SK-N-SH treated with all-trans-retinoic acid at 6 μM for 48 hours (cell line): ENCODE measurements at regions not wholly inside any gene's neighbourhood (a gene's known extent, or its start where the extent isn't known, plus 50 kb on each side); places are given as distances from the start of the nearest gene placed in this dataset.

Experiments
- ATAC-seq: fragments of 200-7000 bp; cut with Tn5 transposase; 3 replicates; pipeline ENCODE4 v1.9.1; 2020; ENCODE audit warnings: mild to moderate bottlenecking, moderate library complexity
- BACH2 ChIP-seq: fragments of 250-450 bp; sonication (Bioruptor Pico); IDR thresholded peaks from 2 replicates; pipeline ENCODE4 v1.9.0; 2021; ENCODE audit warnings: mild to moderate bottlenecking, borderline replicate concordance
- CSDC2 ChIP-seq: fragments of 250-450 bp; sonication (Bioruptor Pico); IDR thresholded peaks from 2 replicates; pipeline ENCODE4 v1.5.0; 2020; ENCODE audit warnings: mild to moderate bottlenecking, moderate library complexity
- GLIS3 ChIP-seq: fragments of 250-450 bp; sonication (Bioruptor Pico); IDR thresholded peaks from 2 replicates; pipeline ENCODE4 v1.5.0; 2020; ENCODE audit warnings: mild to moderate bottlenecking, moderate library complexity
- OSR1 ChIP-seq: fragments of 250-450 bp; sonication (Bioruptor Pico); IDR thresholded peaks from 2 replicates; pipeline ENCODE4 v1.8.0; 2022; ENCODE audit warnings: moderate library complexity, mild to moderate bottlenecking, inconsistent platforms
- POU6F1 ChIP-seq: fragments of 250-450 bp; sonication (Bioruptor Pico); IDR thresholded peaks from 2 replicates; pipeline ENCODE4 v1.8.0; 2021; ENCODE audit warnings: low read depth, mild to moderate bottlenecking, moderate library complexity, borderline replicate concordance
- PPARA ChIP-seq: fragments of 250-450 bp; sonication (Bioruptor Pico); IDR thresholded peaks from 2 replicates; pipeline ENCODE4 v1.5.0; 2020; ENCODE audit warnings: mild to moderate bottlenecking, borderline replicate concordance
- RARB ChIP-seq: fragments of 250-450 bp; sonication (Bioruptor Pico); IDR thresholded peaks from 2 replicates; pipeline ENCODE4 v1.8.0; 2021; ENCODE audit warnings: mild to moderate bottlenecking, moderate library complexity
- SNAI2 ChIP-seq: fragments of 250-450 bp; sonication (Bioruptor Pico); IDR thresholded peaks from 2 replicates; pipeline ENCODE4 v1.5.0; 2020; ENCODE audit warnings: mild to moderate bottlenecking, moderate library complexity
- TCF4 ChIP-seq: fragments of 250-450 bp; sonication (Bioruptor Pico); IDR thresholded peaks from 2 replicates; pipeline ENCODE4 v1.8.0; 2021; ENCODE audit warnings: mild to moderate bottlenecking, moderate library complexity, borderline replicate concordance
- TOX ChIP-seq: fragments of 250-450 bp; sonication (Bioruptor Pico); IDR thresholded peaks from 2 replicates; pipeline ENCODE4 v1.8.0; 2021; ENCODE audit warnings: mild to moderate bottlenecking, moderate library complexity, borderline replicate concordance
- ZC3H10 ChIP-seq: fragments of 250-450 bp; sonication (Bioruptor Pico); IDR thresholded peaks from 2 replicates; pipeline ENCODE4 v1.5.1; 2021; ENCODE audit warnings: mild to moderate bottlenecking, moderate library complexity
- ZFP3 ChIP-seq: fragments of 250-450 bp; sonication (Bioruptor Pico); IDR thresholded peaks from 2 replicates; pipeline ENCODE4 v1.5.0; 2020; ENCODE audit warnings: mild to moderate bottlenecking, moderate library complexity
- ZFP30 ChIP-seq: fragments of 450-650 bp; formaldehyde crosslinking; IDR thresholded peaks from 2 replicates; pipeline ENCODE4 v1.5.0; 2022; ENCODE audit warnings: mild to moderate bottlenecking, moderate library complexity
- ZNF70 ChIP-seq: fragments of 450-650 bp; formaldehyde crosslinking; IDR thresholded peaks from 2 replicates; pipeline ENCODE4 v1.5.0; 2020; ENCODE audit warnings: mild to moderate bottlenecking, moderate library complexity
- TF ChIP-seq, protein P1 (sequence below): fragments of 250-450 bp; sonication (Bioruptor Pico); IDR thresholded peaks from 2 replicates; pipeline ENCODE4 v1.5.0; 2020; ENCODE audit warnings: mild to moderate bottlenecking, moderate library complexity
- TF ChIP-seq, protein P2 (sequence below): fragments of 250-450 bp; sonication (Bioruptor Pico); IDR thresholded peaks from 2 replicates; pipeline ENCODE4 v1.5.1; 2021; ENCODE audit warnings: mild to moderate bottlenecking, moderate library complexity
- TF ChIP-seq, protein P3 (sequence below): fragments of 250-450 bp; sonication (Bioruptor Pico); IDR thresholded peaks from 2 replicates; pipeline ENCODE4 v1.8.0; 2020; ENCODE audit warnings: mild to moderate bottlenecking, moderate library complexity, borderline replicate concordance
- TF ChIP-seq, protein P4 (sequence below): fragments of 250-450 bp; sonication (Bioruptor Pico); IDR thresholded peaks from 2 replicates; pipeline ENCODE4 v1.5.1; 2020; ENCODE audit warnings: low read depth, mild to moderate bottlenecking, moderate library complexity

GRCh38 chr5:2399096-2399495 is 352.4 kb downstream of the IRX2 start:
- no peak for ATAC-seq
- TF ChIP-seq POU6F1 (CRISPR knock-in tag), result no peak
- no peak for TF ChIP-seq CSDC2 (CRISPR knock-in tag)
- no peak for TF ChIP-seq RARB
- TF ChIP-seq, protein P1, sequence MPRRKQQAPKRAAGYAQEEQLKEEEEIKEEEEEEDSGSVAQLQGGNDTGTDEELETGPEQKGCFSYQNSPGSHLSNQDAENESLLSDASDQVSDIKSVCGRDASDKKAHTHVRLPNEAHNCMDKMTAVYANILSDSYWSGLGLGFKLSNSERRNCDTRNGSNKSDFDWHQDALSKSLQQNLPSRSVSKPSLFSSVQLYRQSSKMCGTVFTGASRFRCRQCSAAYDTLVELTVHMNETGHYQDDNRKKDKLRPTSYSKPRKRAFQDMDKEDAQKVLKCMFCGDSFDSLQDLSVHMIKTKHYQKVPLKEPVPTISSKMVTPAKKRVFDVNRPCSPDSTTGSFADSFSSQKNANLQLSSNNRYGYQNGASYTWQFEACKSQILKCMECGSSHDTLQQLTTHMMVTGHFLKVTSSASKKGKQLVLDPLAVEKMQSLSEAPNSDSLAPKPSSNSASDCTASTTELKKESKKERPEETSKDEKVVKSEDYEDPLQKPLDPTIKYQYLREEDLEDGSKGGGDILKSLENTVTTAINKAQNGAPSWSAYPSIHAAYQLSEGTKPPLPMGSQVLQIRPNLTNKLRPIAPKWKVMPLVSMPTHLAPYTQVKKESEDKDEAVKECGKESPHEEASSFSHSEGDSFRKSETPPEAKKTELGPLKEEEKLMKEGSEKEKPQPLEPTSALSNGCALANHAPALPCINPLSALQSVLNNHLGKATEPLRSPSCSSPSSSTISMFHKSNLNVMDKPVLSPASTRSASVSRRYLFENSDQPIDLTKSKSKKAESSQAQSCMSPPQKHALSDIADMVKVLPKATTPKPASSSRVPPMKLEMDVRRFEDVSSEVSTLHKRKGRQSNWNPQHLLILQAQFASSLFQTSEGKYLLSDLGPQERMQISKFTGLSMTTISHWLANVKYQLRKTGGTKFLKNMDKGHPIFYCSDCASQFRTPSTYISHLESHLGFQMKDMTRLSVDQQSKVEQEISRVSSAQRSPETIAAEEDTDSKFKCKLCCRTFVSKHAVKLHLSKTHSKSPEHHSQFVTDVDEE (CRISPR knock-in tag), result no peak
- no peak for TF ChIP-seq OSR1 (CRISPR knock-in tag)
- TF ChIP-seq ZFP30 (CRISPR knock-in tag), result no peak
- TF ChIP-seq TOX (CRISPR knock-in tag), result no peak
- TF ChIP-seq, protein P2, sequence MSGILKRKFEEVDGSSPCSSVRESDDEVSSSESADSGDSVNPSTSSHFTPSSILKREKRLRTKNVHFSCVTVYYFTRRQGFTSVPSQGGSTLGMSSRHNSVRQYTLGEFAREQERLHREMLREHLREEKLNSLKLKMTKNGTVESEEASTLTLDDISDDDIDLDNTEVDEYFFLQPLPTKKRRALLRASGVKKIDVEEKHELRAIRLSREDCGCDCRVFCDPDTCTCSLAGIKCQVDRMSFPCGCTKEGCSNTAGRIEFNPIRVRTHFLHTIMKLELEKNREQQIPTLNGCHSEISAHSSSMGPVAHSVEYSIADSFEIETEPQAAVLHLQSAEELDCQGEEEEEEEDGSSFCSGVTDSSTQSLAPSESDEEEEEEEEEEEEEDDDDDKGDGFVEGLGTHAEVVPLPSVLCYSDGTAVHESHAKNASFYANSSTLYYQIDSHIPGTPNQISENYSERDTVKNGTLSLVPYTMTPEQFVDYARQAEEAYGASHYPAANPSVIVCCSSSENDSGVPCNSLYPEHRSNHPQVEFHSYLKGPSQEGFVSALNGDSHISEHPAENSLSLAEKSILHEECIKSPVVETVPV (CRISPR knock-in tag), result no peak
- TF ChIP-seq ZNF70 (CRISPR knock-in tag), result no peak
- TF ChIP-seq ZFP3 (CRISPR knock-in tag), result no peak
- no peak for TF ChIP-seq SNAI2 (CRISPR knock-in tag)

DNA sequence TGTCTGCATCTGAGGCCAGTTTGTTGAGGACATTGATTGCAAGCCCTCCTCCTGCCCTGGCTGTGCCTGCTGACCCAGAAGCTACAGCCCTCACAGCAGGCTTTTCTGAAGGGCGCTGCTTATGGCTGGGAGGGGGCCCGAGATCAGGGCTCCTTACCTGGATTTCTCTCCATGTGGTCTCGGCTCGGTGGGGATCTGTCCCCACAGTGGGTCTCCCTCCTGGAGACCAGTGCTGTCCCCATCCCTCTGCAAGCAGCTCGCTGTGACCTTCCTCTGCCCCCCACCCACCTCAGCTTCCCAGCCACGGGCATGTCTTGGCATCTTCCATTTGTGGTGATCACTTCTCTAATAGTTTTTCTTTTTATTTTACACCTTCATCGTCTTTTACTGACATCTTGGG is 357.9 kb downstream of the IRX2 start:
- TF ChIP-seq, protein P2 (CRISPR knock-in tag), result no peak
- no peak for TF ChIP-seq PPARA (CRISPR knock-in tag)
- TF ChIP-seq, protein P3, sequence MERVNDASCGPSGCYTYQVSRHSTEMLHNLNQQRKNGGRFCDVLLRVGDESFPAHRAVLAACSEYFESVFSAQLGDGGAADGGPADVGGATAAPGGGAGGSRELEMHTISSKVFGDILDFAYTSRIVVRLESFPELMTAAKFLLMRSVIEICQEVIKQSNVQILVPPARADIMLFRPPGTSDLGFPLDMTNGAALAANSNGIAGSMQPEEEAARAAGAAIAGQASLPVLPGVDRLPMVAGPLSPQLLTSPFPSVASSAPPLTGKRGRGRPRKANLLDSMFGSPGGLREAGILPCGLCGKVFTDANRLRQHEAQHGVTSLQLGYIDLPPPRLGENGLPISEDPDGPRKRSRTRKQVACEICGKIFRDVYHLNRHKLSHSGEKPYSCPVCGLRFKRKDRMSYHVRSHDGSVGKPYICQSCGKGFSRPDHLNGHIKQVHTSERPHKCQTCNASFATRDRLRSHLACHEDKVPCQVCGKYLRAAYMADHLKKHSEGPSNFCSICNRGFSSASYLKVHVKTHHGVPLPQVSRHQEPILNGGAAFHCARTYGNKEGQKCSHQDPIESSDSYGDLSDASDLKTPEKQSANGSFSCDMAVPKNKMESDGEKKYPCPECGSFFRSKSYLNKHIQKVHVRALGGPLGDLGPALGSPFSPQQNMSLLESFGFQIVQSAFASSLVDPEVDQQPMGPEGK (CRISPR knock-in tag), result no peak
- no peak for ATAC-seq

GRCh38 chr5:2391566-2391965 is 359.9 kb downstream of the IRX2 start:
- no peak for ATAC-seq
- TF ChIP-seq GLIS3 (CRISPR knock-in tag) (no peak), ZC3H10 (CRISPR knock-in tag) (no peak), TCF4 (CRISPR knock-in tag) (no peak), SNAI2 (CRISPR knock-in tag) (no peak), ZNF70 (CRISPR knock-in tag) (no peak), CSDC2 (CRISPR knock-in tag) (no peak), BACH2 (CRISPR knock-in tag) (no peak)
- TF ChIP-seq, protein P2 (CRISPR knock-in tag), result no peak
- TF ChIP-seq, protein P4, sequence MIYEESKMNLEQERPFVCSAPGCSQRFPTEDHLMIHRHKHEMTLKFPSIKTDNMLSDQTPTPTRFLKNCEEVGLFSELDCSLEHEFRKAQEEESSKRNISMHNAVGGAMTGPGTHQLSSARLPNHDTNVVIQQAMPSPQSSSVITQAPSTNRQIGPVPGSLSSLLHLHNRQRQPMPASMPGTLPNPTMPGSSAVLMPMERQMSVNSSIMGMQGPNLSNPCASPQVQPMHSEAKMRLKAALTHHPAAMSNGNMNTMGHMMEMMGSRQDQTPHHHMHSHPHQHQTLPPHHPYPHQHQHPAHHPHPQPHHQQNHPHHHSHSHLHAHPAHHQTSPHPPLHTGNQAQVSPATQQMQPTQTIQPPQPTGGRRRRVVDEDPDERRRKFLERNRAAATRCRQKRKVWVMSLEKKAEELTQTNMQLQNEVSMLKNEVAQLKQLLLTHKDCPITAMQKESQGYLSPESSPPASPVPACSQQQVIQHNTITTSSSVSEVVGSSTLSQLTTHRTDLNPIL (CRISPR knock-in tag), result no peak
- TF ChIP-seq, protein P1 (CRISPR knock-in tag), result no peak
- TF ChIP-seq, protein P3 (CRISPR knock-in tag), result no peak
